HG02623 (cell line): ENCODE measurements at regions not wholly inside any gene's neighbourhood (a gene's known extent, or its start where the extent isn't known, plus 50 kb on each side); places are given as distances from the start of the nearest gene placed in this dataset.
"Not testable (repeated sequence)": the region's sequence is repeated elsewhere in the genome, so short reads cannot be mapped to it uniquely, and the experiment has no call there.

Source experiments
- ATAC-seq: cut with Tn5 transposase; IDR thresholded peaks from one replicate; pipeline ENCODE4 v1.9.1; 2021; ENCODE audit warnings: moderate library complexity; ENCODE audit not compliant: unreplicated experiment

DNA sequence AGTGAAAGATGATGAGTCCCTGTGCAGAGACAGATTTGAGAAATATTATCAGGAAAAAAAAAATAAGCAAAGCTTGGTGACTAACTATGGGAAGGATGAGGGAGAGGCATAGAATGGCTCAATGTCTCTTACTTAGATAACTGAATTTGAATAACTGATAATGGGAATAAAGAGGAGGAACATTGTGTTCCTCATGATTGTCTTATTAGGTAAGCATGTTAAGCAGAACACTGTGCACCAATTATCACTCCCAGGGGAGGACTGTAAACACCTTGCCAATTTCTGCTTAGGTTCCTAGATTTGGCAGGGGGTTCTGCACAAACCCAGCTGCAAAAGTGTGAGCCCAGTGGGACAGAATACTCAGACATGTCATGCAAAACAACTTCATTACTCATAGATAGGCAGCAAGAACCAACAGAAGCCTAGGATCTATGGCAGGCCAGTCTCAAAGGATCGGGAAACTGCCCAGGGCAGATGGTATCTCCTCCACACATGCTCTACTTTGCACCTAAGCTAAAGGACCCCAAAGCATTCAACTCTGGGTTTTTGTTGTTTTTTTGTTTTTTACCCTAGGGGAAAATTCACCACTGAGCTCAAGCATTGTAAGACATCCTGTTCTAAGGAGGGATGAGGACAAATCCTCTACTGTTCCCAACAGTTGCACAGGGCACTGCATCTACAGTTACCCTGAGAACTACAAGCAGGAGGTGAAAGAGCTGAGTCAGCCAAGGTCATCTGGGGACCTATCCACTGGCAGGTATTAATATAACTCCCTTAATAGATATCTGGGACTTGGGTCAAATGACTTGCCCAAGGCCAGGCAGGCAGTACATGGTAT is 907.0 kb downstream of the RAPGEF2 start:
- ATAC-seq, result no peak

GRCh38 chr4:160019936-160020335 is 917.1 kb downstream of the RAPGEF2 start:
- ATAC-seq, result no peak

DNA sequence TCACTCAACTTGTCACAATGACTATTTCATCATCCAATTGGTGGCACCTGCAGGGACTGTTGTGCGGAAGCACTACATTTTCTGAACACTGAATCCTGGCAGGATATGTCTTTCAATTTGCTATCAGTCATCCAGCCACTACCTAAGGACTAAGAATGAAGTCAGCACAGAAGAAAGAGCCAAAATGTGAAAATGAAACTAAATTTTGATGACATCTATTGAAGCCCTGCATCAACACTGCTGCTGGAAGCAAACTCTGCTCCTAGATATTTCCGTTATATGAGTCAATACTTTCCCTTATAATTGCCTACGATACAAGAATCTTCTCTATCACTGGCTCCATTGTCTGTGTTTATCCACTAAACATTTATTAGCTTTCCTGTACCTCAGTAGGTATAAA is 917.9 kb downstream of the RAPGEF2 start:
- ATAC-seq, result no peak

DNA sequence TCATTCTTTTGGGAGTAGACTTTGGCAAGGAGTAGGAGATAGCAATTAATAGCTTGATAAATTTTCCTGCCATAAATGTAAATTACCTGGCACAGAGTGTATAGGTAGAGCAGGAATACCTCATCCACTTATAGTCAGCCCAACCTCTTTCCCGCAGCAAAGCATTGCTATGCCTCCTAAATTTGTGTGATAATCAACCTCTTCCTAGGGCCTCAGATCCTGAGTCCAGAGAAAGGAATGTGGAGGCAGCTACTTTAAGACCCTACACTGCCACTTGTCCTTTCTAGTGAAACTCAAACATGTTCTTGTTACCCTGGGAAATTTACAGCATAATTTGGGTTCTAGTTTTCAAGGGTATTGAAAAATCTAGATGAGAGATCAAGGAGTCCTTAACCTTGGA is 919.0 kb downstream of the RAPGEF2 start:
- ATAC-seq, result no peak

DNA sequence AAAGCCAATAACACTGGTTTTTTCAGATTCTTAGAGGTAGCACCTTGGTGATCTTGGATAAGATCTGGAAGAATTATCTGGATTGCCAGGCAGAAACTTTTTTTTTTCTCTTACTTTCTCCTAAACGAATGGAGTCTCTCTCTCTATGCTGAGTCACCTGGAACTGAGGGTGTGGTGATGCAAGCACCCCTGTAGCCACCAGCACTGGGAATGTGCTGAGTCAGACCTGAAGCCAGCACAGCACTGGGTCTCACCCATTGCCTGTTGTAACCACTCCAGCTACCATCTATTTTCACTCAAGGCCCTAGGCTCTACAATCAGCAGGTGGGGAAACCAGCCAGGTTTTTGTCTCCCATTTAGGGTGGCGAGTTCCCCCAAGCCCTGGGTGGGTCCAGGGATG is 923.8 kb downstream of the RAPGEF2 start:
- no peak for ATAC-seq

DNA sequence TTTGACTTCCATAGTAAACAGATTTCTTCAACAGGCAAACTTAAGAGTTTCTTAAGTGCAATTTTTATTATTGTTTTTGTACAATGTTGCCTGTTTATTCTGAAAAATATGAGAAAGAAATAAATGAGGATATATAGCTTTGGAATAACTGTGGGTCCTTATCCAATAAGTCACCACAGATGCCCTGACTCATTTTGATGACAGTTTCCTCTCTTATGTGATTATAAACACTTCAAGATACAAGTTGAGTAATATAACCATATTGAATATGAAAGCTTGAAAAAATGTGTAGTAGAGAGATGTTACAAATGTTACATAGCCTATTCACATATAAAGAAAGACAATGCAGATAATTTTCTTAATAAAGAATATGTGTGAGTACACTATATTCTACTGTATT is 931.6 kb downstream of the RAPGEF2 start:
- no peak for ATAC-seq

DNA sequence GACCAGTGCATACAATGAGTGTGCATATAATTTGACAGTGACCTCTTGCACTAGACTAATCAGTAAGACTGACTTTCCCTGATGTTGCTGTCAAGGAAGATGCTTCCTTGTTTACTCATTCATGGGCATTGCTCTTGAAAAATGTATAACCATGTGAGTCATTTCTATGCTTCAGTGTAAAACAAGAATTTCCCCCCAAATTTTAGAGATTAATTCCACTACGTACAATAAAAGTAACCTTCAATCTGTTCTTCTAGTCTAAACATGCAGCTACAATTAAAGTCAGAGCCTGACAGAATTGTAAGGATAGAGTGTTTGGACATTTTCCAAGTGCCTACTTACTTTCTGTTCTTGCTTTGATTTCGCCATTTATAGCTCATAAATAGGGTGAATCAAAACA is 935.7 kb downstream of the RAPGEF2 start:
- no peak for ATAC-seq

DNA sequence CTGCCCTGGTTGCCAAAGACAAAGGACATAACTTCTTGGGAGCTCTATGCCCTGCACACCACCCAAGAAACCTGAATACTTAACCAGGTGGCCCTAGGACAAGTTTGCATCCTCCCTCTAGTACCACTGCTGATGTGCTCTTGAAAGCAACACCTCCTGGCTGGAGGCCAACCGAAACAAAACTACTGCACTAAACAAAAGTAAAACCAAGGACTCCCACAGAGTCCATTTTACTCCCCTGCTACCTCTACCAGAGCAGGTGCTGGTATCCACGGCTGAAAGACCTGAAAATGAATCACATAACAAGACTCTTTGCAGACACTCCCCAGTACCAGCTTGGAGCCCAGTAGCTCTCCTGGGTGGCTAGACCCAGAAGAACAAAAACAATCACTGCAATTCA is 941.8 kb downstream of the RAPGEF2 start:
- no peak for ATAC-seq

DNA sequence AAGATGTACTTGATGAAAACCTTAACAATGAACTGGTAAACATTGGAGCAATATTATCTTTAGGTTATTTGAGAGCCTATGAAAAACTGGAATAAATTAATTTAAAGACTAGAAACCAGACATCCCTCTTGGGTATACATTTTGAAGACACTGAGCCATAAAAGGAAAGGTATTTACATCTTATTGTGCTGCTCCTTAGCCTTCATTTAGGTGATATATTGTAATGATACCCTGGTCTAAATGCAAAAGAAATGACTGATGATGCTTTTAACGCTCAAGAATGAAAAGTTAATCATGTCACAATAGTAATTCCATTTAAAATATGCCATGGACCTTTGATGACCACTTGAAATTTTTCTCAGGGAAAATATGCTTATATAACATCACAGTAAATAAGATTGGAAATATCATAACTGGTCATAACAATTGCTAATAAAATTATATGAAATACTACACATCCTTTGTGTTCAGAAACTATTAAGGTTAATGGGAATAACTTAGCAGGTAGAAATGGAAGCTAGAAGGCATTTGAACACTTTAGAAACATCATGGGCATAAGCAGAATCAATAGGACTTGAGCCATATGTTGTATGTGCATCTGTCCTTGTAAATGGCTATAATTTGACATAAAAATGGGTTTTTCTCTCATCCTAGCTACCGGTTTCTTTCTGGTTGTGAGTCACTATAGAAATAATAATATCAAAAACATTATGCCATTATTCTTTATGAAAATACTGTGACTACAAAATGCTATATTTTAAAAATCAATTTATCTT is 979.7 kb downstream of the RAPGEF2 start:
- ATAC-seq, result no peak

DNA sequence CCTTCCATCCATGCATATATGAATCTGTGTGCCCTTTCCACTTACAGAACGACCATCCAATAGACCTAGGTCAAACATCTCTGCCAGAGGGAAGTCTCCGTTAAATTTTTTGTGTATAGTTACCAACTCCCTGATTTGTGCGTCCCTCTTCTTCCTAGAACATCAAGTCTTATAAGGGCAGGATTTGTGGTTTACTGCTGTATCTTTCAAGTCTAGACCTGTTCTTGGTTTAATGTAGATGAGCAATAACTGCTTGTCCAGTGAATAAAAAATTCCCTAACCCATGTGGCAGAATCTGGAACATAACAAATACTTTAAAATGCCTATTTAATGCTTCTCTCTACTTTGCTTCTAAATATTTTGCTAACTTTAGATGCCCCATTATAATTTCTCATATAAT is 988.8 kb downstream of the RAPGEF2 start:
- no peak for ATAC-seq

DNA sequence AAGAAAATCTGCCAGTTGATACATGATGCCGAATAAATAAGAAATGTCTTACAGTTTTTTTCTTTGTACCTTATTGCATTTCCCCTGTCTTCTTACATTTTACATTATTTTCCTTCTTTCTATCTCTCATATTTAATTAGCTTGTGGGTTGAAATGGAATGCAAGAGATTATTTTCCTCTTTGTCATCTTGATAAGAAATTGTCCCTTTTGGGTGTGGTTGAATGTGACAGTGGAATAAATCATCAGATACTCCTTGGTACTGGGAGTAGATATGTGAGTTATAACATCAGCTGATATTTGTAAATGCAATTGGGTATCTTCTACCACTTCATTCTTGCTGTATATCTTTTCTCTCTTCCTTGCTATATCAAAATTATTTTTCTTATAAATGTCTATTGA is 997.4 kb downstream of the RAPGEF2 start:
- no peak for ATAC-seq

DNA sequence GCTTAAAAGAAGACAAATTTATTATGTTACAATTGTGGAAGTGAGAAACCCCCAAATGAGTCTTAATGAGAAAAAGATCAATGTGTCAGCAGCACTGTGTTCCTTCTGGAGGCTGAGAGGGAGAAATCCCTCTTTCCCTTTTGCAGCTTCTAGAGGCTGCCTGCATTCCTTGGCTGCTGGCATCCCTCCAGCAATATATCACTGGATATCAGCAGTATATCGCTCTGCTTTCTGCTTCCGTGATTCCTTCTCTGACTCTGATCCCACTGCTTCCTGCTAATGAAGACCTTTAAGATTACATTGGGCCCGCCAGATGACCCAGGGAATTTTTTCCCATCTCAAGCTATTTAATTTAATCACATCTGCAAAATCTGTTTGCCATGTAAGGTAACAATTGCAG is 1008.0 kb downstream of the RAPGEF2 start:
- ATAC-seq, result no peak

DNA sequence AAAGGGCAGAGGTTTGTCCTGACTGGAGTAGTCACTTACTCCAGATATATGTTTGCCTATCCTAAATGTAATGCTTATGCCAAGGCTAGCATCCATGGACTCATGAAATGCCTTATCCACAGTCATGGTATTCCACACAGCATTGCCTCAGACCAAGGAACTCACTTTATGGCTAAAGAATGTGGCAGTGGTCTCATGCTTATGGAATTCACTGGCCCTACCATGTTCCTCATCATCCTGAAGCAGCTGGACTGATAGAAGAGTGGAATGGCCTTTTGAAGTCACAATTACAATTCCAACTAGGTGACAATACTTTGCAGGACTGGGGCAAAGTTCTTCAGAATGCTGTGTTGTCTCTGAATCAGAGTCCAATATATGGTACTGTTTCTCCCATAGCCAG is 1014.8 kb downstream of the RAPGEF2 start:
- ATAC-seq, result no peak

DNA sequence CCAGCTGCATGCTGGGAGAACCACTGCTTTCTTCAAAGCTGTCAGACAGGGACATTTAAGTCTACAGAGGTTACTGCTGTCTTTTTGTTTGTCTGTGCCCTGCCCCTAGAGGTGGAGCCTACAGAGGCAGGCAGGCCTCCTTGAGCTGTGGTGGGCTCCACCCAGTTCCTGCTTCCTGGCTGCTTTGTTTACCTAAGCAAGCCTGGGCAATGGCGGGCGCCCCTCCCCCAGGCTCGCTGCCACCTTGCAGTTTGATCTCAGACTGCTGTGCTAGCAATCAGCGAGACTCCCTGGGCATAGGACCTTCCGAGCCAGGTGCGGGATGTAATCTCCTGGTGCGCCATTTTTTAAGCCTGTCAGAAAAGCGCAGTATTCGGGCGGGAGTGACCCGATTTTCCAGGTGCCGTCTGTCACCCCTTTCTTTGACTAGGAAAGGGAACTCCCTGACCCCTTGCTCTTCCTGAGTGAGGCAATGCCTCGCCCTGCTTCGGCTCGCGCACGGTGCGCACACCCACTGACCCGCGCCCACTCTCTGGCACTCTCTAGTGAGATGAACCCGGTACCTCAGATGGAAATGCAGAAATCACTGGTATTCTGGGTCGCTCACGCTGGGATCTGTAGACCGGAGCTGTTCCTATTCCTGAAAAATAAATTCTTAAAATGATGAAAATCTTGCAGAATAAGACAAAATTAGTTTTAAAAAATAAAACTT is 1022.9 kb downstream of the RAPGEF2 start:
- ATAC-seq, result not testable (repeated sequence)

DNA sequence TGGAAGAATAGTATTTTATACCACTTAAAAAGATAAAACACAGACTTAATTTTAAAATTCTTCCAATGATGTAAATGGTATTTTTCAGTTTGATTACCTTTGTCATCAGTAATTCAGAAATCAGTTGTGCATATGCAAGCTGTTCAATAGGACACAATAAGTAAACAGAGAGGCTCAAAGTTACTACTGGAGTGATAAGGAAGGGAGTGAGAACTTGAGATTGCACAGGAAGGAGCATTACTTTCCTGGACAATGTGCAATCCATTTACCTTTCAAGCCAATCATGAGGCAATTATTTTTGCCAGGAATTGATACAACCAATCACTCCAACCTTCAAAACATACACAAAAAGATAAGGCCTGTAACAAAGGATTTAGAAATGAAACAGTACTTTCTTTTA is 1024.3 kb downstream of the RAPGEF2 start:
- no peak for ATAC-seq

GRCh38 chr4:160129439-160129838 is 1026.6 kb downstream of the RAPGEF2 start:
- no peak for ATAC-seq

DNA sequence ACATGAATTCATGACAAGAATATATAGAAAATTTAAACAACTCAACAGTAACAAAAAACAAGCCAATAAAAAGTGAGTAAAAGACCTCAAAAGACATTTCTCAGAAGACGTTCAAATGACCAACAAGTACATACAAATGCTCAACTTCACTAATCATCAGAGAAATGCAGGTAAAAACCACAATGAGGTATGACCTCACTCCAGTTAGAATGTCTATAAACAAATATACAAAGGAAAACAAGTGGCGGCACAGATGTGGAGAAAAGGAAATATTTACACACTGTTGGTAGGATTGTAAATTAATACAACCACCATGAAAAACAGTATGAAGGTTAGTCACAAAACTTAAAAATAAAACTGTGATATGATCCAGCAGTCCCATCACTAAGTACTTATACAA is 1033.1 kb downstream of the RAPGEF2 start:
- no peak for ATAC-seq

GRCh38 chr4:160141206-160141605 is 1038.3 kb downstream of the RAPGEF2 start:
- no peak for ATAC-seq

GRCh38 chr4:160142579-160142978 is 1039.7 kb downstream of the RAPGEF2 start:
- ATAC-seq, result peak; percentile 99

GRCh38 chr4:160143574-160143973 is 1040.7 kb downstream of the RAPGEF2 start:
- no peak for ATAC-seq

- ATAC-seq, result no peak
These were observed 1056.6 kb downstream of the RAPGEF2 start for GRCh38 chr4:160159457-160159856.

DNA sequence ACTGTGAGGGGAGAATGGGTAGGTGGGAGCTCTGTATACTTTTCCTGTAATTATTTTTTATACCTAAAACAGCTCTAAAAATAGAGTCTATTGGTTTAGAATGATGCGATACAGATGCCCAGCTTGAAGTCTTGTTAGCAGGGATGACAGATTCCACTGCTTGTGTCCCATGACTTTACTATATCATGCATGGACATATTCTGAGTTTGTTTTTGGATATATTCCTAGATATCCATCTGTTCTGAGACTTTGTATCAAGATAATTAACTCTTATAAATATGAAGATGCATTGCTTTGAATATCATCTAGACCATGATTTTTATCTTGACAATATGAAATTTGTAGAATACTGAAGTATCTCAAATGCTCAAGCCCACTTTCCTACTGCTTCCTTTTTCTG is 1058.1 kb downstream of the RAPGEF2 start:
- no peak for ATAC-seq
